ENCODE measurements at regions not wholly inside any gene's neighbourhood (a gene's known extent, or its start where the extent isn't known, plus 50 kb on each side); places are given as distances from the start of the nearest gene placed in this dataset.

GRCh38 chr2:195606179-195606578, 50.8 kb upstream of the SLC39A10 start:
- no peak for TF ChIP-seq CTCF (IDR thresholded peaks at IDR 0.05)
- no peak for DNase-seq (ENCODE audit: low spot score)
- no peak overlapping the region for H3K27ac ChIP-seq
- H3K4me3 ChIP-seq: no peak overlapping the region

DNA sequence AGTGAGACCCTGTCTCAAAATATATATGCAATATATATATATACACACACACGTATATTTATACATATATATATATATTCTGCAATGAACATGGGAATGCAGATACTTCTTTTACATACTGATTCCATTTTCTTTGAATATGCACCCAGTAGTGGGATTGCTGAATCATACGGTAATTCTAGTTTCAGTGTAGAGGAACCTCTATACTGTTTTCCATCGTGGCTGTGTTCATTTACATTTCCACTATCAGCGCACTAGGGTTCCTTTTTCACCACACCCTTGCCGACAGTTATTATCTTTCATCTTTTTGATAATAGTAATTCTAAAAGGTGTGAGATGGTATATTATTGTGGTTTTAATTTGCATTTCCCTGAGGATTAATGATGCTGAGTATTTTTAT, 52.3 kb upstream of the SLC39A10 start:
- no peak for DNase-seq (ENCODE audit: low spot score)
- no peak for TF ChIP-seq CTCF (IDR thresholded peaks at IDR 0.05)
- H3K4me3 ChIP-seq: no peak overlapping the region
- no peak overlapping the region for H3K27ac ChIP-seq

- no peak for TF ChIP-seq CTCF (IDR thresholded peaks at IDR 0.05)
- no peak overlapping the region for H3K27ac ChIP-seq
- no peak for DNase-seq (ENCODE audit: low spot score)
- H3K4me3 ChIP-seq: no peak overlapping the region
These were observed 53.0 kb upstream of the SLC39A10 start for GRCh38 chr2:195603998-195604397.

DNA sequence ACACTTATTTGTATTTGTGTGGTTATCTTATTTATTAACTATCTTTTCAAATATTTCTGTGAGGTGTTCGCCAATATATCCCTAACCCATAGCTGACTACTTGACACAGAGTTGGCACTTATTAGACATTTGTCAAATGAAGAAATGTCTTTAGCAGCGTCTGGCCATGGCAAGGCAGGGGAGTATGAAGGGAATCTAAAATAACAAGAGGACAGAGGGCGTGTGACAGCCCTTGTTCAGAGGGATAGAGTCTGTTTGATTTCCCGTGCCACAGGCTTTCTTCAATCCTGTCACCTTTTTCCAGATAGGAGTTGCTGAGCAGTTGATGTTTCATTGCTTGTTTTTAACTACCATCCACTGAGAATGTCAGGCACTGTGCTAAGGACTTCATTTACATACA, 53.6 kb upstream of the SLC39A10 start:
- DNase-seq (ENCODE audit: low spot score): no peak
- TF ChIP-seq CTCF (IDR thresholded peaks at IDR 0.05): no peak
- Histone ChIP-seq H3K27ac (no peak overlapping the region), H3K4me3 (no peak overlapping the region)

DNA sequence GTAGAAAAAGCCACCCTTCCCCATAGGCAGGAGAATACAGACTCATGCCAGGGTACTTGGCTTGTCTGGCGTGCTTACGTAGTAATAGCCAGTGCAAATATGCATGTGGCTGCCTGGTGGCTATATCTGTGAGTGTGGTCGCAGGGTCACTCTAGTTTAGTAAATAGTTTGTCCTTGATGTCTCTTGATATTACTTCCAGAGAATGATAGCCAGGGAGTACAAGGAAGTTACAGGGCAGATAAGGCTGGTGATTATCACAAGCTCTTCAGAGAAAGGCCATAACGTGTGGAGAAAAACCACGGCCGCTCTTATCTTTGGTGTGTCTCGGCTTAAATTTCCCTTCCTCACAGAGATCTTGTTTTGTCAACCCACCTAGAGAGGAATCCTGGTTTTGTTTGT, 54.3 kb upstream of the SLC39A10 start:
- no peak overlapping the region for H3K27ac ChIP-seq
- no peak overlapping the region for H3K4me3 ChIP-seq
- no peak for DNase-seq (ENCODE audit: low spot score)
- TF ChIP-seq CTCF (IDR thresholded peaks at IDR 0.05): no peak

DNA sequence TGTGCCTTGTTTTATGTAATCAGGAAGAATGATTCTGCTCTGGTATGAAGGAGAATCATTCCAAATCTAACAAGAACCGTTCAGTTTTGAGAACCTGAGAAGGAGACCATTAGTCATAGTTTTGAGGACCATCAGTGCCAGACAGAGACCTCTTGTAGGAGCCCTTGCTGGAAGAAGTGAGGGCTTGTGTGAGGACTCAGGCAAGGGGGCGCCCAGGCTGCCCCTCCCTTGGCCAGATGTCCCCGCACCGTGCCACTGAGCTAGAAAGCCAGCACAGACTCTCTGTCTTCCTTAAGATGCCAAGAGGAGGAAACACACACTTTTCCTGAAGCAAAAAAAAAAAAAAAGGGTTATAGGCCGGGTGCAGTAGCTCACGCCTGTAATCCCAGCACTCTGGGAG, 55.7 kb upstream of the SLC39A10 start:
- no peak for TF ChIP-seq CTCF (IDR thresholded peaks at IDR 0.05)
- Histone ChIP-seq H3K4me3 (no peak overlapping the region), H3K27ac (no peak overlapping the region)
- DNase-seq (ENCODE audit: low spot score): no peak

- Histone ChIP-seq H3K27ac (no peak overlapping the region), H3K4me3 (no peak overlapping the region)
- DNase-seq (ENCODE audit: low spot score): no peak
- no peak for TF ChIP-seq CTCF (IDR thresholded peaks at IDR 0.05)
These were observed 56.2 kb upstream of the SLC39A10 start for GRCh38 chr2:195600778-195601177.
